Endothelial cell of umbilical vein (primary cell): ENCODE measurements at regions not wholly inside any gene's neighbourhood (a gene's known extent, or its start where the extent isn't known, plus 50 kb on each side); places are given as distances from the start of the nearest gene placed in this dataset.

Experiments
- BruUV-seq: library from RNA; stranded (reverse); fragments of 400-500 nt; replicated peaks from 2 replicates; lab custom pipeline; 2021; lab: Mats Ljungman, UMichigan
- CTCF ChIA-PET: fragments of 300-600, 350-600 bp; sonication (Branson Sonifier 250); formaldehyde crosslinking; loops from one replicate; lab custom pipeline; 2021; ENCODE audit warnings: antibody characterized with exemption, inconsistent platforms; lab: Charles Lee
- POLR2A ChIA-PET: fragments of 300-600, 350-600 bp; sonication (Branson Sonifier 250); formaldehyde crosslinking; loops from one replicate; lab custom pipeline; 2021; ENCODE audit warnings: antibody characterized with exemption, inconsistent platforms; lab: Charles Lee
- DNase-seq: peaks from one replicate; pipeline ENCODE4 v3.0.0-alpha.2; 2011; ENCODE audit warnings: low read depth, low spot score
- FAIRE-seq: peaks from 2 replicates; lab custom pipeline; 2011; peaks lifted over from hg19 to GRCh38; lab: Jason Lieb, UNC
- H2AFZ ChIP-seq: 2 replicates; pipeline ENCODE4 v1.6.0; 2012; ENCODE audit warnings: low read depth, low read length, control low read depth, inconsistent platforms
- H3K27ac ChIP-seq: 2 replicates; pipeline ENCODE4 v1.5.1; 2011; ENCODE audit warnings: low read depth, mild to moderate bottlenecking, control low read depth, low read length, moderate library complexity; ENCODE audit not compliant: insufficient read depth
- H3K27me3 ChIP-seq, 2 experiments: 2 replicates each; pipeline versions ENCODE4 v1.6.0 to v1.6.1; 2011; ENCODE audit warnings: low read length in 2 of 2, mixed read lengths in 1 of 2; ENCODE audit not compliant: control insufficient read depth in 2 of 2, insufficient read depth in 2 of 2
- H3K36me3 ChIP-seq, 2 experiments: 2 replicates in 1 of 2; 3 replicates in 1 of 2; pipeline ENCODE4 v1.5.1; 2011; ENCODE audit warnings: low read length in 2 of 2, mild to moderate bottlenecking in 1 of 2, moderate library complexity in 1 of 2; ENCODE audit not compliant: control insufficient read depth in 2 of 2, insufficient read depth in 2 of 2; ENCODE audit errors: extremely low read depth in 1 of 2
- H3K4me1 ChIP-seq: 3 replicates; pipeline ENCODE4 v1.5.1; 2011; ENCODE audit warnings: mild to moderate bottlenecking, low read length; ENCODE audit not compliant: control insufficient read depth, insufficient read depth; ENCODE audit errors: extremely low read depth
- H3K4me2 ChIP-seq: 2 replicates; pipeline ENCODE4 v1.6.1; 2011; ENCODE audit warnings: low read length, control low read depth, mixed read lengths; ENCODE audit not compliant: insufficient read depth
- H3K4me3 ChIP-seq, 3 experiments: fragments of 200-600 bp in 1 of 3; sonication (generic), shearing (Covaris generic) in 1 of 3; replicated peaks in 1 of 3; 2 replicates each; pipeline ENCODE4 v1.5.1; 2011 to 2016; ENCODE audit warnings: control low read depth in 3 of 3, low read length in 3 of 3, mild to moderate bottlenecking in 2 of 3, inconsistent platforms in 1 of 3, low read depth in 1 of 3, moderate library complexity in 1 of 3; ENCODE audit not compliant: insufficient read depth in 1 of 3
- H3K79me2 ChIP-seq: 2 replicates; pipeline ENCODE4 v1.6.0; 2012; ENCODE audit warnings: low read length, inconsistent platforms; ENCODE audit not compliant: control insufficient read depth, insufficient read depth
- H3K9ac ChIP-seq: replicated peaks from 2 replicates; pipeline ENCODE3; 2011; ENCODE audit warnings: low read length, control low read depth; ENCODE audit not compliant: insufficient read depth; ENCODE audit errors: extremely low read depth
- H3K9me1 ChIP-seq: replicated peaks from 3 replicates; pipeline ENCODE4 v1.6.0; 2011; ENCODE audit warnings: mild to moderate bottlenecking, low read length; ENCODE audit not compliant: control insufficient read depth, insufficient read depth; ENCODE audit errors: extremely low read depth
- H3K9me3 ChIP-seq: replicated peaks from 2 replicates; pipeline ENCODE4 v1.5.1; 2012; ENCODE audit warnings: low read length, inconsistent platforms; ENCODE audit not compliant: control insufficient read depth, insufficient read depth
- H4K20me1 ChIP-seq: replicated peaks from 2 replicates; pipeline ENCODE3; 2011; ENCODE audit warnings: mild to moderate bottlenecking, low read length; ENCODE audit not compliant: control insufficient read depth, insufficient read depth; ENCODE audit errors: extremely low read depth
- CTCF ChIP-seq, 2 donors: IDR thresholded peaks; 1 replicate in 1 of 2; 2 replicates in 1 of 2; pipeline ENCODE4 v1.5.1; 2011; ENCODE audit warnings: low read length in 2 of 2, mild to moderate bottlenecking in 2 of 2, moderate library complexity in 2 of 2, control low read depth in 1 of 2, inconsistent platforms in 1 of 2, low read depth in 1 of 2; ENCODE audit not compliant: insufficient read depth in 1 of 2; ENCODE audit errors: extremely low read depth in 1 of 2
- EZH2 ChIP-seq: IDR thresholded peaks from 2 replicates; pipeline ENCODE4 v1.6.1; 2012; ENCODE audit warnings: borderline replicate concordance, low read depth, mild to moderate bottlenecking, moderate library complexity, low read length, inconsistent platforms; ENCODE audit not compliant: severe bottlenecking
- FOS ChIP-seq: IDR thresholded peaks from 2 replicates; pipeline ENCODE4 v1.6.1; 2011; ENCODE audit warnings: mild to moderate bottlenecking, low read length, moderate library complexity, borderline replicate concordance; ENCODE audit not compliant: insufficient read depth
- GATA2 ChIP-seq: IDR thresholded peaks from 2 replicates; pipeline ENCODE4 v1.7.0; 2011; ENCODE audit warnings: low read depth, mild to moderate bottlenecking, moderate library complexity, mixed read lengths, low read length; ENCODE audit not compliant: insufficient read length, insufficient read depth
- JUN ChIP-seq: IDR thresholded peaks from 2 replicates; pipeline ENCODE4 v1.6.1; 2011; ENCODE audit warnings: borderline replicate concordance, low read depth; ENCODE audit not compliant: insufficient read length, insufficient read depth
- MAX ChIP-seq: IDR thresholded peaks from 2 replicates; pipeline ENCODE4 v1.6.1; 2011; ENCODE audit not compliant: insufficient read depth, insufficient read length
- MYC ChIP-seq: IDR thresholded peaks from one replicate; pipeline ENCODE4 v1.6.1; 2011; ENCODE audit warnings: mild to moderate bottlenecking, low read depth, low read length
- POLR2A ChIP-seq: IDR thresholded peaks from 2 replicates; pipeline ENCODE4 v1.6.1; 2012; ENCODE audit warnings: low read depth, mild to moderate bottlenecking, control low read depth, low read length
- POLR2AphosphoS5 ChIP-seq: IDR thresholded peaks from 2 replicates; pipeline ENCODE4 v1.6.1; 2012; ENCODE audit warnings: low read depth, mild to moderate bottlenecking, control low read depth, low read length, moderate library complexity; ENCODE audit not compliant: insufficient read depth
- dilution Hi-C: fragments of 300-500 bp; cut with MboI; formaldehyde crosslinking; loops from one replicate; pipeline ENCODE4 v1.15.0; 2019; ENCODE audit warnings: low sequenced_read_pairs; ENCODE audit not compliant: extremely low pct_ligation_motif_present
- intact Hi-C: fragments of 100-400 bp; cut with micrococcal nuclease; formaldehyde crosslinking; loops from one replicate; pipeline ENCODE4 v1.10.0; 2022

- H3K9me1 ChIP-seq = no peaks in the 10 kb centered on the region
- H4K20me1 ChIP-seq = no peaks in the 10 kb centered on the region
- intact Hi-C loops (no loop called here), dilution Hi-C loops (no loop called here)
- DNase-seq (no peak), FAIRE-seq (no peak)
- no peaks in the 10 kb centered on the region for H3K27me3 ChIP-seq
- CTCF ChIA-PET = no interaction called here
- H3K36me3 ChIP-seq = no peaks in the 10 kb centered on the region
- H3K79me2 ChIP-seq = no peaks in the 10 kb centered on the region
- H3K9ac ChIP-seq = no peak overlapping the region
- TF ChIP-seq FOS (no peak), POLR2A (no peak), JUN (no peak), MYC (no peak), POLR2AphosphoS5 (no peak), GATA2 (no peak), EZH2 (no peak), CTCF (IDR thresholded peaks at IDR 0.05; ENCODE audit: extremely low read depth in 1 of 2, insufficient read depth in 1 of 2, low read depth in 1 of 2, low read length in 2 of 2) (no peak), MAX (no peak)
- H3K9me3 ChIP-seq = no peaks in the 10 kb centered on the region
- no peaks in the 10 kb centered on the region for H3K4me1 ChIP-seq
- H2AFZ ChIP-seq = no peak overlapping the region
- no peak overlapping the region for H3K4me2 ChIP-seq
- no peak overlapping the region for H3K27ac ChIP-seq
- BruUV-seq = no TSS peak
- H3K4me3 ChIP-seq = no peak overlapping the region
- POLR2A ChIA-PET = no interaction called here
These were observed 154.6 kb upstream of the GDF10 start for GRCh38 chr10:47145290-47145934.
